NCI-H460 (cell line): ENCODE measurements at regions not wholly inside any gene's neighbourhood (a gene's known extent, or its start where the extent isn't known, plus 50 kb on each side); places are given as distances from the start of the nearest gene placed in this dataset.

Source experiments
- DNase-seq: peaks from one replicate; pipeline ENCODE4 v3.0.0-alpha.2; 2016; ENCODE audit warnings: low read depth; ENCODE audit errors: extremely low read depth

DNA sequence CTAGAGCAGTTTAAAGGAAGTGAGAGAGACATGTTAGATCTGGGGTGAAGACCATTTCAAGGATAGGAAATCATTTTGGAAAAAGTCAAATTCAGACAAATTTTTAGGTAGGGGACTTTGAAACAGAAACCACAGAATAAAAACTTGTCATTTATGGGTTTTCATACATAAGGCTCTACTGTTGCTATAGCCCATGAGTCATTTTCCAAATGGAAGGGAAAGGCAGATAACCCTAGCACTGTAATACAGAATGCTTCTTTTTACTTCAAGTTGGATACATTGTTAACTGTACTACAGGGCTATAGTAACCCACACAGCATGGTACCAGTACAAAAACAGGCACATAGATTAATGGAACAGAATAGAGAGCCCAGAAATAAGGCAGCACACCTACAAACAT, 455.4 kb downstream of the EBF1 start:
- no peak for DNase-seq

DNA sequence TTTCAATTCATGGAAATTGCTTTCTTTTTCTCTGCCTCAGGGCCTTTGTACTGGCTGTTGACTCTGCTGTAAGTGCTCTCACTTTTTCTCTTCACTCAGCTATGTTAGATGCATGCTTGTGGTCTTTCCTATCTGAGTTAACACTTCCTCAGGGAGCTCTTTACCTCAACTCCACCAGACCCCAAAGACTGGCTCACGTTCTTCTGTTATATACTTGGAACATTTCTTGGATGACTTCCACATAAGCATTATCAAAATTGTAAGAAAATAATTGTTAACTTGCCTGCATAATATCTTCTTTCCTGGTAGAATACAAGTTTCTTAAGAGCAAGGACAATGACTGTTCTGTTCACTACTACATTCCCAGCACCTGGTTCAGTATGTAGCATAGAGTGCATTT, 455.9 kb downstream of the EBF1 start:
- no peak for DNase-seq

GRCh38 chr5:158642879-158643278, 456.8 kb downstream of the EBF1 start:
- DNase-seq = no peak

DNA sequence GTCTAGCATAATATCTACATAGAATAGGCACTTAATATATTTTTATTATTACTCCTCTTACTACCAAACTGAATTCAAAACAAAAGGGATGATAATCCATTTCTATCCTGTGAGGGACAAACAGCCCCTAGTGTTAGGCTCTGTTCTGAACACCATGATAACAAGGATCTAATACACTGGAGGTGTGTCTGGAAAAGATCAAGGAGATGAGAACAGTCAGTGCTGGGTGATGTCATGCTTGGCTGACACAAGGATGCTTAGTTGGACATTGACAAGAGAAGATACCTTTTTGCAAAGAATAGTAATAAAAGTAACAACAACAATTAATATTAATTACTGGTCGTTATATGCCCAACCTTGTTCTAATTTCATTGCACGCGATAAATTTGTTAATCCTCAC, 458.7 kb downstream of the EBF1 start:
- DNase-seq = no peak

GRCh38 chr5:158640593-158640980, 459.1 kb downstream of the EBF1 start:
- DNase-seq = no peak

- no peak for DNase-seq
Measured at GRCh38 chr5:158639881-158640592, 459.7 kb downstream of the EBF1 start.

- DNase-seq = no peak
Measured at GRCh38 chr5:158638396-158638795, 461.3 kb downstream of the EBF1 start.

DNA sequence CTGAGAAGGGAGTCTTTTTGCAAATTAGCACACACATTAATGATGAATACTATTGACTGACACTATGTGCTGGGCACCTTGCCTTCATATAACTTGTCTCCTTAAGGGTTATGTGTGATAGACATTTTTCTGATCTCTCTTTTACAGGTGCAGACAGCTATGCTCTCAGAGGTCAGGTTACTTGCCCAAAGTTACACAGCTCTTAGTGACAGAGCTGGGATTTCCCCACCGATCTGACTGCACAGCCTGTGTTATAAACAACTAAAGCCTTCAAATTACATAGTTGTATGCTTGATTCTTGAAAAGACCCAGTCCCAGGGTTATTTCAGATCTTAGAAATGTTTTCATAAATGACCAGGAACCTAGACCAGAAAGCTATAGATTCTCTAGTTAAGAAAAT, 462.7 kb downstream of the EBF1 start:
- no peak for DNase-seq

DNA sequence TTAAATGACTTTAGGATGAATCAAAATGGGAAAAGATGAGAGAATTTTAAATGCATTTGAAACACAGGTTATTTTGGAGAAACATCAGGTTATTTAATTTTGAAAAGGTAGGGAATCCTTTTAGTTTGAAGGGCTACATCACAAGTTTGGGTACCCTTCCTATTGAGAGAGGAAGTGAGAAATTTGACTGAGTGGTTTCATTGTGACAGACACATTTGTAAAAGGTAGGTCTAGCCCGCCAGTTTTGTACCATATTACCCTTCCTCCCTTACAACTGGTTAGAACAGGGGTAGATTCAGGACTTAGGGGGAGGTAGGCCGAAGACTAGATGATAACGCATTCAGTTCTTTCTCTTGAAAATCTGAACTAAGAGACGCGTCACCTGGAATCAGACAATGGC, 464.2 kb downstream of the EBF1 start:
- DNase-seq = no peak

DNA sequence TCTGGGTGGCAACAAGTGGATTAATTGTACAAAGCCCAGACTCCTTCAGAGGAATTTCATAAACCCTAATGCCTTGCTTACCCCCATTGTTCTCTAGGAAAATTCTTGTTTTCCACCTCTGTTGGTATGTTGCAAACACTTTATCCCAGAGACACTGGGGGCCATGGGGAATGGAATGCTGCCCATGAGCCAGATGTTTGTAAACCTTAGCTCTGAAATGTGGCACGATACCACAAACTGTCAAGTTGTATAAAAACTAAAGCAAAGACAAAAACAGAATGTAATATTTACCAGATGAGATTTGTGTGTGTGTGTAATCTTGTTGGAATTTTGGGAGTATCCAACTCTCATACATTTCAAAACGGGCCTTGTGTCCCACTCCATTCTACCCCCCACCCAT, 465.0 kb downstream of the EBF1 start:
- no peak for DNase-seq

DNA sequence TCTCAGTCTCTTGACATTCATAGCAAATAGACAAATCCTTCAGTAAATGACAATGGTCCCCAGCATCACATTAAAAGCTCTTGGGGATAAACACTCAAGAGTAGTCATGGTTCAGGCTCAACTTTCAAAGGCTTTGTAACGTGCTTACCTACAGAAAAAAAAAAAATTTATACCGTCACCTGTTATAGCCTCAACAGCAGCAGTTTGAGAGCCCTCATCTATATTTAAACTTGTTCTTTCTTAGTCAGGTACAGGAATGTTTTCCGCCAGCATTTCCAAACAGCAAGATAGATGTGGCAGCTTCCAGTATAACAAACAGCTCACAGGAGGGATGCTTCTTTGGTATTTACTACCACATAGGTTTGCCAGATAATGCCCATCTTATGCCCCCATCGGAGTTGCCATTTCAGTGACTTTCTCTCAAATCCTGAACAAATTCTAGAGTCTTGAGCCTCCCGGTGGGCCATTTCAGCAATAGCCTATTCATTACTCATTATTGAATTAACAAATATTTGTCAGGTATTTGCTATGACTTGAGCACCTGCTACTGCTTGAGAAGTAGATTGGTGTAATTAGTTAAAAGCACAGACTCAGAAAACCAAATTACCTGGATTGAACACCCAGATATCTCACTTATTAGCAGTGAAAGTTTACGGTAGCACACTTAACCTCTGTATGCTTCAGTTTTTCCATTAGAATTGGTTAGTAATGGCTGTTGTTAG, 470.0 kb downstream of the EBF1 start:
- no peak for DNase-seq

DNA sequence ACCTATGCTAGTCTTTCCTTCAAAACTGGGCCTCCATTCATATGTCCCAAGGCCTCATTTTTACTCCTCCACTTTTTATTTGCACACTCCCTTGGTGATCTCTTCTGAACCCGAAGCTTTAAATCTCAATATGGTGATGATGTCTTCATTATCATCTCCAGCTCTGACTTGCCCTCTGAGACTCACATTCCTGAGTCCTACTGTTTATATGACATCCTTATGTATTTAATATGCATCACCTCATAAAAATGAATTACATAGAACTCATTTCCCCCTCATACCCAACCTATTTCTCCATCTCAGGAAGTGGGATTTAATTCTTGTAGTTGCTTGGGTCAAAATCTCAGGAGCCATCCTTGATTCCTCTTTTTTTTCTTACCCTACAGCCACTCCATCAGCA, 473.0 kb downstream of the EBF1 start:
- no peak for DNase-seq

DNA sequence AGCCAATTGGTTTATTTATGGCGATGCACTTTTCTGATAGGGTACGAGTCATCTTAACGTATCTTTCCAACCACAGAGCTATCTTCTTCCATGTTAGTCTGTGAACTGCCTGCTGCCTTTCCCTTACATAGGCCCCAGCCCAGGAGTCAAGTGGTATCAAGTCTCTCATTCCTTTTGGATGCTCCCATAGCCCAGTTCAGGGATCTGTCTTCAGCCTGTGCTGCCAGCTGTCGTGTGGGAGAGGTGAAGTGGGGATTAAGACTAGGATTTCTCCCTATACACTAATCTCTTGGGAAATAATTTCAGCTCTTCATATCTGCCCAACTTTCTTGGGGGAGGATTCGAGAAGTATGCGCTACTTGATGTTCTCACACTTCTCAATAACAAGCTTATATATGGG, 475.7 kb downstream of the EBF1 start:
- no peak for DNase-seq

DNA sequence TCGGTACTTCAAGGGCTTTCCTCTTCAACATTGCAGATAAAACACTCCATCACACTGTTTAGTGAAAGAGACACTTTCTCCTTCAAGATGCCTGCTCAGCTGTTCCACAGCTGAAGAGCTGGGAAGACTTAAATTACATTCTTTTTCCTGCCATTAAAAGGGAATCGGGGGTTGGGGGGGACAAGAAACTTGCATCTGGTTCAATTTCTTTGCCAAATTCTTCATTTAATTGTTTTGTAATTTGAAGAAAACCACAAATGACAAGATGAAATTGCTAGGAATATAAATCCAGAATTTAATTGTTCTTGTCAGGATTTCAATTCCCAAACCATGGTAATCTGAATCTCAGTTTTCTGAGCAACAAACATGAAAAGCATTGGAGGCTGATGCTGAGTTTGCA, 478.3 kb downstream of the EBF1 start:
- DNase-seq = no peak

DNA sequence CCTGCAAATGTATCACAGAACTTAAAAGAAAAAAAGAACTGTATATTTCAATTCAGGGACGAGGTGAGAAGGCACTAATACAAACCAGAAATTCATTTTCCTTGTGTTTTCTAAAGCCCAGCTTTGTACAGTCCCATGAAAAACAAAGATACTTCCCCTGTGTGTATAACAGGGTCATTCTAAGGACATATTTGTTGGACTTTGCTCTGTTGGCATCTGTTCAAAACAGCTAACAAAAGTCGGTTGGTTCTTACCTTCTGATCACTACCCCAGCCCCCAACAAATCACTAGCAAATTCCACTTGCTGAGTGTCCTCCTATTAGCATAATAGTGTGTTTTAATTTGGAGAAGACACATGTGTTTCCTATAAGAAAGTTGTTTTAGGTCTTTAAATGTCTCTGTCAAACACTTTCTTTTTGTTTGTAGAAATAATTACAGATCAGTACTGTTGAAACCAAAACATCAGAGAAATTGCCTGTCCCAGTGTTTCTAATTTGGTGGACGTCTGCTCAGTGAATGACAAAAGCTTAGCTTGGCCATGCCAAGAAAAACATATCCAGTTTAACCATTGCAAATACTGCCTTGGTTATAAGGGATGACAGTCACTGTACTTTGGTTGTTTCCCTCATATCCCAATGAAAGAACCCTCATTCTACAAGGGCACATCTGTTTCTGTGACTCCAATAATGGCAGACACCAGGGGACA, 480.5 kb downstream of the EBF1 start:
- DNase-seq = no peak

DNA sequence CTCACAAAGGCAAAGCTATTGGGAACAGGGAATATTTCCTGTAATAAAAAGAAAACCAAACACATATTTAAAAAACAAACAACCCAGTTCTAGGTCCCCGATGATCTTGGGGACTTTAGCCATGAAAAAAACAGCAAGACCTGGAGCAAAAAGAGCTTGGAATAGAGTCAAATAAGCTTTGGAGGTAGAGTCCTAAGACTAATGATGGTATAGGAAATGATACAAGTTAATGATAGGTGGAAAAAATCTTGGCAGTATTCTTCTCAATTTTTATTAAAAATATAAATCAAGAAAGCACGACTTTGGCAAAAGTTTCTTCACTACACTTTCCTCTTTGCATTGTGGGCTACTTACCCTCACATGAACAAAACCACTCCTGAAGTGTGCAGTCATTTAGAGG, 481.5 kb downstream of the EBF1 start:
- no peak for DNase-seq

DNA sequence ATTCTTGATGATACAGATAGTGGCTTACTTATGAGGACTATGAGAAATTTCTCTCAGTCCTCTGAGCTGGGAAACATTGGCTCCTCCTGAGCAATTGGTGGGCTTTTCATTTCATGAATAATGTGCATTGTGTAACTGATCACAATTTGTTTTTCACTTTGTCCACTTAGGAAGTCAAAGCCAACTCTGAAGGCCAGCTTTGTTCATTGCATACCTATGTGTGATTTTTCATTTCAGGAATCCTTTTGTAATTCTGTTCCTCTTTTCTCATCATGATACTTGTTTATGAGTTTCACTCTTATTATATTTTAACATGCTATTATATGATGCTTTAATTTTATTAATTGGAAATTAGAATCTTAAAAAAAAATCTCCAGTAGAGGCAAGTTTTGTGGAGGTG, 483.0 kb downstream of the EBF1 start:
- no peak for DNase-seq

DNA sequence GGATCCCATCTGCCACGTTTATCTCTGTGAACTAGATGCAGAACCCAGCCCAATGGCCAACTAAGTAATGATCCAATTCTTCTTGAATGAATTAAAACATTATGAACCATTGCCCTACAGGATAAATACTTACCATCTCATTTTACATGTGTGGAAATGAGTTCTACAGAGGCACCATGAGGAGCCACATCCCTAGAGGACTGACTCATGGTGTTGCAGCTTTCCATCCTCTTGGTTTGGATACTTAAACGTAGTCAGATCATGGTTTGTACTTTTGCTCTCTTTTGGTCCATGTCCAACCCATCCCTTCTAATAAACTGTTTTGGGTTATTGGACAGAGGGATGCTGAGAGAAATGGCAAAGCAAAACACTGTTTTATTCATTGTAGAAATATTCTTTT, 484.8 kb downstream of the EBF1 start:
- DNase-seq = no peak

DNA sequence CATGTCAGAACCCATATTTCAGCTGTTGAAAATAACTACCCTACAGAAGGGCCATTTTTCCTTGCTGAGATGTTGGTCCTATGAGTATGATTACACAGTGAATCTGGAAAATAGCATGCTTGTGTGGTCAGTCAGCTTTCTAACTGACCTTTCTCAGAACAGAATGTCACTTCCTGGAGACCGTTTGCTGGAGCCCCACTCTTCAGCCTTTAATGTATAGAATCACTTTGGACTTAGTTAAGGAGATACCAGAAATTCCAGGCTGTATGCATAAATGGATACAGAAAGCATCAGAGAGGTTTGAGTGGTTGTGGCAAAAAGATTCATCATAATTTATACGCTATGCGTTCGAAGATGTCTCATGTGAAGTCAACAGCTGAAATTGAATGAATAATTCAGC, 488.1 kb downstream of the EBF1 start:
- no peak for DNase-seq

- no peak for DNase-seq
Measured at GRCh38 chr5:158610051-158610415, 489.7 kb downstream of the EBF1 start.

DNA sequence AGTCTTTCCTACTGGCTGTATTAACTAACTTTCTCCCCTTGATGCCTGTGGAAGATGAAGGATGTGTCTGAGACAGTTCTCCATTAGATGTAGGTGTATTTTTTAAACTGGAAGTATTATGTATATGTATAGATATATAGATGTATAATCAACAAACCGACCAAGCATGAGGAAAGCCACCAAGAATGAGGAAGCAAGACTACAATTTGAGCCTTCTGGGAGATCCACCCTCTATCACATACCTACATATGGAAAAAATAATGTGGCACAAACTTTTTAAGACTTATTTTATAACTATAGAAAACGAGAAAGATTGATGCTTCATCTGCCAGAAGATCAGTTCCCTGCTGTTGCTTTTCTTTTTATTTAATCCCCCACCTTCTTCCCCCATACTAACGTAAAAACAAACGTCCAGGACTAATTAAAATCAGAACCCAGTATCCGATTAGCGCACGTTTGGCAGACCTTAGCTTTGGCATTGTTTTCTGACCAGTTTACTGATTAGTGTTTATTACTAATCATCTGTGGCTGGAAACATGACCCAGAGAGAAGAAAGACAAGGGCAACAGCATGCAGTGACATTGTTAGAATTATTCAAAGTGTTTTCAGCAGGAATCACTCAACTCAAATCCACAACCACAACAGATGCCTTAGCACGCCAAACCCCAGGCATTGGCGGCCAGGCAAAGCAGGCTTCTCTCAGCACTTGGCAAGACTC, 490.2 kb downstream of the EBF1 start:
- DNase-seq = no peak
